WTC11 (cell line): ENCODE measurements at regions not wholly inside any gene's neighbourhood (a gene's known extent, or its start where the extent isn't known, plus 50 kb on each side); places are given as distances from the start of the nearest gene placed in this dataset.

Source experiments
- ATAC-seq: fragments of 200-7000 bp; cut with Tn5 transposase; 2 replicates; pipeline ENCODE4 v1.10.0; 2021; ENCODE audit warnings: mild to moderate bottlenecking, moderate library complexity
- CTCF ChIA-PET: fragments of 300-600 bp; sonication (Branson Sonifier 250); formaldehyde crosslinking; loops from one replicate; lab custom pipeline; 2021; ENCODE audit warnings: antibody characterized with exemption; lab: Charles Lee
- POLR2A ChIA-PET: fragments of 350-600 bp; sonication (Branson Sonifier 250); formaldehyde crosslinking; loops from one replicate; lab custom pipeline; 2021; ENCODE audit warnings: antibody characterized with exemption; lab: Charles Lee
- DNase-seq: peaks from one replicate; pipeline ENCODE4 v3.0.0; 2021; ENCODE audit warnings: low spot score
- H3K27ac Mint-ChIP-seq: 2 replicates; pipeline ENCODE4 v1.8.0; 2021; ENCODE audit warnings: mixed read lengths
- H3K27me3 Mint-ChIP-seq: 2 replicates; pipeline ENCODE4 v1.8.0; 2021; ENCODE audit warnings: low read depth, mild to moderate bottlenecking, moderate library complexity, mixed read lengths
- H3K36me3 Mint-ChIP-seq: 2 replicates; pipeline ENCODE4 v1.8.0; 2021; ENCODE audit warnings: mixed read lengths
- H3K4me1 Mint-ChIP-seq: 2 replicates; pipeline ENCODE4 v1.8.0; 2022; ENCODE audit warnings: mixed read lengths
- H3K4me3 Mint-ChIP-seq: 2 replicates; pipeline ENCODE4 v1.8.0; 2021; ENCODE audit warnings: mild to moderate bottlenecking, moderate library complexity, mixed read lengths
- H3K9me3 Mint-ChIP-seq: 2 replicates; pipeline ENCODE4 v1.8.0; 2021; ENCODE audit warnings: mixed read lengths
- ATF1 ChIP-seq: sonication (generic); formaldehyde crosslinking; IDR thresholded peaks from 2 replicates; pipeline ENCODE4 v1.8.1; 2023; ENCODE audit warnings: mild to moderate bottlenecking, moderate library complexity, missing genetic modification reagents
- CREM ChIP-seq: sonication (generic); formaldehyde crosslinking; IDR thresholded peaks from 2 replicates; pipeline ENCODE4 v1.8.1; 2022; ENCODE audit warnings: mild to moderate bottlenecking, missing genetic modification reagents, moderate library complexity
- ELF4 ChIP-seq: sonication (generic); formaldehyde crosslinking; IDR thresholded peaks from 2 replicates; pipeline ENCODE4 v1.8.1; 2022; ENCODE audit warnings: low read depth, mild to moderate bottlenecking, moderate library complexity, missing genetic modification reagents
- FOXK1 ChIP-seq: sonication (generic); formaldehyde crosslinking; IDR thresholded peaks from 2 replicates; pipeline ENCODE4 v1.8.0; 2022; ENCODE audit warnings: mild to moderate bottlenecking, moderate library complexity, missing genetic modification reagents
- JUN ChIP-seq: sonication (generic); formaldehyde crosslinking; IDR thresholded peaks from 2 replicates; pipeline ENCODE4 v1.8.0; 2023; ENCODE audit warnings: mild to moderate bottlenecking, missing genetic modification reagents
- RORB ChIP-seq: fragments of 250-450 bp; sonication (Bioruptor Pico); IDR thresholded peaks from 2 replicates; pipeline ENCODE4 v1.9.0; 2021; ENCODE audit warnings: mild to moderate bottlenecking
- SMAD3 ChIP-seq: sonication (generic); formaldehyde crosslinking; IDR thresholded peaks from 2 replicates; pipeline ENCODE4 v1.8.0; 2022; ENCODE audit warnings: missing genetic modification reagents, mild to moderate bottlenecking, borderline replicate concordance
- ZBTB21 ChIP-seq: sonication (generic); formaldehyde crosslinking; IDR thresholded peaks from 2 replicates; pipeline ENCODE4 v1.8.1; 2023; ENCODE audit warnings: mild to moderate bottlenecking, missing genetic modification reagents, borderline replicate concordance
- ZNF121 ChIP-seq: sonication (generic); formaldehyde crosslinking; IDR thresholded peaks from 2 replicates; pipeline ENCODE4 v1.8.0; 2023; ENCODE audit warnings: missing genetic modification reagents
- ZNF423 ChIP-seq: fragments of 250-450 bp; sonication (Bioruptor Pico); IDR thresholded peaks from 2 replicates; pipeline ENCODE4 v2.1.2; 2022; ENCODE audit warnings: mild to moderate bottlenecking, moderate library complexity
- ZNF671 ChIP-seq: fragments of 250-450 bp; sonication (Bioruptor Pico); IDR thresholded peaks from 2 replicates; pipeline ENCODE4 v1.8.0; 2021; ENCODE audit warnings: mild to moderate bottlenecking
- TF ChIP-seq, protein P1 (sequence below): fragments of 250-450 bp; sonication (Bioruptor Pico); IDR thresholded peaks from 2 replicates; pipeline ENCODE4 v1.9.0; 2021; ENCODE audit warnings: moderate library complexity, mild to moderate bottlenecking, inconsistent platforms, borderline replicate concordance
- TF ChIP-seq, protein P2 (sequence below): sonication (generic); formaldehyde crosslinking; IDR thresholded peaks from 2 replicates; pipeline ENCODE4 v1.8.1; 2023; ENCODE audit warnings: mild to moderate bottlenecking, moderate library complexity, missing genetic modification reagents
- TF ChIP-seq, protein P3 (sequence below): fragments of 200-600 bp; IDR thresholded peaks from 2 replicates; pipeline ENCODE4 v1.8.0; 2022; ENCODE audit warnings: antibody characterized with exemption
- TF ChIP-seq, protein P4 (sequence below): sonication (generic); formaldehyde crosslinking; IDR thresholded peaks from 2 replicates; pipeline ENCODE4 v1.8.0; 2022; ENCODE audit warnings: mild to moderate bottlenecking, missing genetic modification reagents
- TF ChIP-seq, protein P5 (sequence below): sonication (generic); formaldehyde crosslinking; IDR thresholded peaks from 2 replicates; pipeline ENCODE4 v1.8.0; 2022; ENCODE audit warnings: mild to moderate bottlenecking, missing genetic modification reagents
- TF ChIP-seq, protein P6 (sequence below): sonication (generic); formaldehyde crosslinking; IDR thresholded peaks from 2 replicates; pipeline ENCODE4 v1.8.0; 2023; ENCODE audit warnings: missing genetic modification reagents, mild to moderate bottlenecking, borderline replicate concordance
- TF ChIP-seq, protein P7 (sequence below): fragments of 250-450 bp; sonication (Bioruptor Pico); IDR thresholded peaks from 2 replicates; pipeline ENCODE4 v1.9.0; 2021; ENCODE audit warnings: mild to moderate bottlenecking

DNA sequence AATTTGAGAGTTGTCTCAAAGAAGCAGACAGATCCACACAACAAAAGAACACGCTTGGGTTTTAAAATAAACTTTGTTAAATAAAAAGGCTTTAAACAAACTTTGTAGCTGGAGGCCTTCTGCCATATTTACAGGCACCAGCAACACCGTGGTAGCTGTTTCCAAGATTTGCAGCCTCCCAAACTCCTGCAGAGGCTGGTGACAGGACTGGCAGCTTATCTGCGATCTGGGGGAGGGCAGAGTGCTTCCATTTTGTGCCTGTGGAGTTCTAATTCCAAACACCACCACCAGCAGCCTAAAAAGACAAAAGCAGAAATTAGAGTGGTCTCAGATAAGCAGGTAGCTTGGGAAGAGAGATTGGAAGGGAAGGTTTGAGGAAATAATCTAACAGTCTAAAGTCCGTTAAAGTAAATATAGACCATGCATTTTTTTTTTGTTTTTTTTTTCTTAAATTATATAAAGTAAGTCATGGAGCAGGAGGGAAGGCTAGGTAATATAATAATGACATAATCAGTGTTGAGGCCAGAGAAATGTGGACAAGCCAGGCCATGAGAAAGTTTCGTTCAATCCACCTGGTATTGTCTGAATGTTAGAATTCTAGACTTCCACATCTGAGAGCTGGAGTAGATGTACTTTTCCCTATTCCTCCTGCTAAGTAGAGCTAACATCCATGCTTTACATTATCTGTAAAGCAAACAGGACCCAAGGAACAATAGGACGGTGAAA, 69.6 kb upstream of the TMEM132D start:
- Mint-ChIP-seq H3K4me1 (no peaks in the 10 kb centered on the region), H3K27ac (no peak overlapping the region), H3K36me3 (peaks cover 58% of the 10 kb centered on the region), H3K27me3 (no peaks in the 10 kb centered on the region; the same call in none of the 2 replicates), H3K4me3 (no peak overlapping the region), H3K9me3 (peaks cover 75% of the 10 kb centered on the region)
- TF ChIP-seq, protein P1, sequence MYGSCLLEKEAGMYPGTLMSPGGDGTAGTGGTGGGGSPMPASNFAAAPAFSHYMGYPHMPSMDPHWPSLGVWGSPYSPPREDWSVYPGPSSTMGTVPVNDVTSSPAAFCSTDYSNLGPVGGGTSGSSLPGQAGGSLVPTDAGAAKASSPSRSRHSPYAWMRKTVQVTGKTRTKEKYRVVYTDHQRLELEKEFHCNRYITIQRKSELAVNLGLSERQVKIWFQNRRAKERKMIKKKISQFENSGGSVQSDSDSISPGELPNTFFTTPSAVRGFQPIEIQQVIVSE (CRISPR knock-in tag) = no peak
- TF ChIP-seq SMAD3 (no peak), ZNF671 (CRISPR knock-in tag) (no peak), ATF1 (CRISPR knock-in tag) (no peak), ZNF121 (CRISPR knock-in tag) (no peak), ZNF423 (CRISPR knock-in tag) (no peak), FOXK1 (CRISPR knock-in tag) (no peak)
- TF ChIP-seq, protein P2, sequence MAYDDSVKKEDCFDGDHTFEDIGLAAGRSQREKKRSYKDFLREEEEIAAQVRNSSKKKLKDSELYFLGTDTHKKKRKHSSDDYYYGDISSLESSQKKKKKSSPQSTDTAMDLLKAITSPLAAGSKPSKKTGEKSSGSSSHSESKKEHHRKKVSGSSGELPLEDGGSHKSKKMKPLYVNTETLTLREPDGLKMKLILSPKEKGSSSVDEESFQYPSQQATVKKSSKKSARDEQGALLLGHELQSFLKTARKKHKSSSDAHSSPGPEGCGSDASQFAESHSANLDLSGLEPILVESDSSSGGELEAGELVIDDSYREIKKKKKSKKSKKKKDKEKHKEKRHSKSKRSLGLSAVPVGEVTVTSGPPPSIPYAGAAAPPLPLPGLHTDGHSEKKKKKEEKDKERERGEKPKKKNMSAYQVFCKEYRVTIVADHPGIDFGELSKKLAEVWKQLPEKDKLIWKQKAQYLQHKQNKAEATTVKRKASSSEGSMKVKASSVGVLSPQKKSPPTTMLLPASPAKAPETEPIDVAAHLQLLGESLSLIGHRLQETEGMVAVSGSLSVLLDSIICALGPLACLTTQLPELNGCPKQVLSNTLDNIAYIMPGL (CRISPR knock-in tag) = no peak
- TF ChIP-seq, protein P3, sequence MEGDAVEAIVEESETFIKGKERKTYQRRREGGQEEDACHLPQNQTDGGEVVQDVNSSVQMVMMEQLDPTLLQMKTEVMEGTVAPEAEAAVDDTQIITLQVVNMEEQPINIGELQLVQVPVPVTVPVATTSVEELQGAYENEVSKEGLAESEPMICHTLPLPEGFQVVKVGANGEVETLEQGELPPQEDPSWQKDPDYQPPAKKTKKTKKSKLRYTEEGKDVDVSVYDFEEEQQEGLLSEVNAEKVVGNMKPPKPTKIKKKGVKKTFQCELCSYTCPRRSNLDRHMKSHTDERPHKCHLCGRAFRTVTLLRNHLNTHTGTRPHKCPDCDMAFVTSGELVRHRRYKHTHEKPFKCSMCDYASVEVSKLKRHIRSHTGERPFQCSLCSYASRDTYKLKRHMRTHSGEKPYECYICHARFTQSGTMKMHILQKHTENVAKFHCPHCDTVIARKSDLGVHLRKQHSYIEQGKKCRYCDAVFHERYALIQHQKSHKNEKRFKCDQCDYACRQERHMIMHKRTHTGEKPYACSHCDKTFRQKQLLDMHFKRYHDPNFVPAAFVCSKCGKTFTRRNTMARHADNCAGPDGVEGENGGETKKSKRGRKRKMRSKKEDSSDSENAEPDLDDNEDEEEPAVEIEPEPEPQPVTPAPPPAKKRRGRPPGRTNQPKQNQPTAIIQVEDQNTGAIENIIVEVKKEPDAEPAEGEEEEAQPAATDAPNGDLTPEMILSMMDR = no peak
- POLR2A ChIA-PET = no interaction called here
- ATAC-seq = no peak
- CTCF ChIA-PET = no interaction called here
- DNase-seq = no peak

DNA sequence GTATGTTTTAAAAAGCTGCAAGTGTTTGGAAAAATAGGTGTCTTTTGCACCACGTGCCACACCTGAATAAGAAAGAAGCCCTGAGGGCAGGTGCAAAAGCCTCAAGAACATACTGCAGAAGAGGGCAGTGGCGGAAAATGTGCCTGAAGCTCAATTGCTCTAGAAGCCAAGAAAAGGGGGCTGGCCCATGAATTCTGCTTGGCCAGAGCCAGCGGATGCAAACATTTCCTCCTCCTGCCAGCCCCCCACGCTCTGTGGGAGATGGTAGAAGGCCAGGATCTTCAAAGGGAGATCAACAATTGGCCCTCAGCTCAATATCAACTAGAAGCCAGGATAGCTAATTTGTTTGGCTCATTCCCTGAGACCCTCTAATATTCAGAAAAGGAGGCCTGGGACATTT, 80.3 kb upstream of the TMEM132D start:
- H3K27ac Mint-ChIP-seq = no peak overlapping the region
- peaks cover 17% of the 10 kb centered on the region for H3K27me3 Mint-ChIP-seq
- H3K9me3 Mint-ChIP-seq = peaks cover 81% of the 10 kb centered on the region
- peaks cover 68% of the 10 kb centered on the region for H3K36me3 Mint-ChIP-seq
- peaks cover 15% of the 10 kb centered on the region for H3K4me1 Mint-ChIP-seq
- no peak for DNase-seq
- peak; percentile 56 for ATAC-seq
- POLR2A ChIA-PET = no interaction called here
- no peak for TF ChIP-seq ELF4 (CRISPR knock-in tag)
- TF ChIP-seq, protein P4, sequence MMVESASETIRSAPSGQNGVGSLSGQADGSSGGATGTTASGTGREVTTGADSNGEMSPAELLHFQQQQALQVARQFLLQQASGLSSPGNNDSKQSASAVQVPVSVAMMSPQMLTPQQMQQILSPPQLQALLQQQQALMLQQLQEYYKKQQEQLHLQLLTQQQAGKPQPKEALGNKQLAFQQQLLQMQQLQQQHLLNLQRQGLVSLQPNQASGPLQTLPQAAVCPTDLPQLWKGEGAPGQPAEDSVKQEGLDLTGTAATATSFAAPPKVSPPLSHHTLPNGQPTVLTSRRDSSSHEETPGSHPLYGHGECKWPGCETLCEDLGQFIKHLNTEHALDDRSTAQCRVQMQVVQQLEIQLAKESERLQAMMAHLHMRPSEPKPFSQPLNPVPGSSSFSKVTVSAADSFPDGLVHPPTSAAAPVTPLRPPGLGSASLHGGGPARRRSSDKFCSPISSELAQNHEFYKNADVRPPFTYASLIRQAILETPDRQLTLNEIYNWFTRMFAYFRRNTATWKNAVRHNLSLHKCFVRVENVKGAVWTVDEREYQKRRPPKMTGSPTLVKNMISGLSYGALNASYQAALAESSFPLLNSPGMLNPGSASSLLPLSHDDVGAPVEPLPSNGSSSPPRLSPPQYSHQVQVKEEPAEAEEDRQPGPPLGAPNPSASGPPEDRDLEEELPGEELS (CRISPR knock-in tag) = no peak
- TF ChIP-seq, protein P5, sequence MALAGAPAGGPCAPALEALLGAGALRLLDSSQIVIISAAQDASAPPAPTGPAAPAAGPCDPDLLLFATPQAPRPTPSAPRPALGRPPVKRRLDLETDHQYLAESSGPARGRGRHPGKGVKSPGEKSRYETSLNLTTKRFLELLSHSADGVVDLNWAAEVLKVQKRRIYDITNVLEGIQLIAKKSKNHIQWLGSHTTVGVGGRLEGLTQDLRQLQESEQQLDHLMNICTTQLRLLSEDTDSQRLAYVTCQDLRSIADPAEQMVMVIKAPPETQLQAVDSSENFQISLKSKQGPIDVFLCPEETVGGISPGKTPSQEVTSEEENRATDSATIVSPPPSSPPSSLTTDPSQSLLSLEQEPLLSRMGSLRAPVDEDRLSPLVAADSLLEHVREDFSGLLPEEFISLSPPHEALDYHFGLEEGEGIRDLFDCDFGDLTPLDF (CRISPR knock-in tag) = no peak
- no peak for TF ChIP-seq CREM (CRISPR knock-in tag)
- TF ChIP-seq ZBTB21 (CRISPR knock-in tag) = no peak
- TF ChIP-seq, all 79 proteins: peak for 0
- H3K4me3 Mint-ChIP-seq = no peak overlapping the region
- CTCF ChIA-PET = interaction anchor here (2.2 kb wide), 1 partner anchor 30 kb away, joined by 14 read pairs; no protein-coding TSS in a partner anchor

DNA sequence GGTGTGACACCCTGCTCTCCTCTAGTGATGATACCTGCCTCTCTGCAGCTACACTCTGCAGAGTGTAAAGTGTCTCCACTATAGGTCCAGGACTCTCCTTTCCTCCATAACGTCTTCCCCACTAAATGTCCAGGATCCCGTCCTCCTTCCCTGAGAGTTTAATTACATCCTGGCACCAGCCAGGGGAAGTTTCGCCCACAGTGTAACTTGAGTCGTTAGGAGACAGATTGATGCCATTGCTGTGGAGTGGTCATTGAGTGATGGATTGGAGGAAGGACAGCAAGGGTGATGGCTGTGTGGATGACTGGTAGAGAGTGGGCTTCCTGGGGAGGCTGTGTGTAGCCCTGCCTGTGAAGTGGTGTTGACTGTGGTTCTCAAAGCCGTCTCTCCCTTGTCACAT, 84.0 kb upstream of the TMEM132D start:
- ChIA-PET CTCF (no interaction called here), POLR2A (no interaction called here)
- peaks cover 15% of the 10 kb centered on the region for H3K4me1 Mint-ChIP-seq
- no peak for ATAC-seq
- no peak for DNase-seq
- no peak overlapping the region for H3K27ac Mint-ChIP-seq
- H3K27me3 Mint-ChIP-seq = peaks cover 20% of the 10 kb centered on the region
- no peak overlapping the region for H3K4me3 Mint-ChIP-seq
- peaks cover 80% of the 10 kb centered on the region for H3K9me3 Mint-ChIP-seq
- peaks cover 70% of the 10 kb centered on the region for H3K36me3 Mint-ChIP-seq
- TF ChIP-seq, protein P5 (CRISPR knock-in tag) = no peak
- TF ChIP-seq, protein P6, sequence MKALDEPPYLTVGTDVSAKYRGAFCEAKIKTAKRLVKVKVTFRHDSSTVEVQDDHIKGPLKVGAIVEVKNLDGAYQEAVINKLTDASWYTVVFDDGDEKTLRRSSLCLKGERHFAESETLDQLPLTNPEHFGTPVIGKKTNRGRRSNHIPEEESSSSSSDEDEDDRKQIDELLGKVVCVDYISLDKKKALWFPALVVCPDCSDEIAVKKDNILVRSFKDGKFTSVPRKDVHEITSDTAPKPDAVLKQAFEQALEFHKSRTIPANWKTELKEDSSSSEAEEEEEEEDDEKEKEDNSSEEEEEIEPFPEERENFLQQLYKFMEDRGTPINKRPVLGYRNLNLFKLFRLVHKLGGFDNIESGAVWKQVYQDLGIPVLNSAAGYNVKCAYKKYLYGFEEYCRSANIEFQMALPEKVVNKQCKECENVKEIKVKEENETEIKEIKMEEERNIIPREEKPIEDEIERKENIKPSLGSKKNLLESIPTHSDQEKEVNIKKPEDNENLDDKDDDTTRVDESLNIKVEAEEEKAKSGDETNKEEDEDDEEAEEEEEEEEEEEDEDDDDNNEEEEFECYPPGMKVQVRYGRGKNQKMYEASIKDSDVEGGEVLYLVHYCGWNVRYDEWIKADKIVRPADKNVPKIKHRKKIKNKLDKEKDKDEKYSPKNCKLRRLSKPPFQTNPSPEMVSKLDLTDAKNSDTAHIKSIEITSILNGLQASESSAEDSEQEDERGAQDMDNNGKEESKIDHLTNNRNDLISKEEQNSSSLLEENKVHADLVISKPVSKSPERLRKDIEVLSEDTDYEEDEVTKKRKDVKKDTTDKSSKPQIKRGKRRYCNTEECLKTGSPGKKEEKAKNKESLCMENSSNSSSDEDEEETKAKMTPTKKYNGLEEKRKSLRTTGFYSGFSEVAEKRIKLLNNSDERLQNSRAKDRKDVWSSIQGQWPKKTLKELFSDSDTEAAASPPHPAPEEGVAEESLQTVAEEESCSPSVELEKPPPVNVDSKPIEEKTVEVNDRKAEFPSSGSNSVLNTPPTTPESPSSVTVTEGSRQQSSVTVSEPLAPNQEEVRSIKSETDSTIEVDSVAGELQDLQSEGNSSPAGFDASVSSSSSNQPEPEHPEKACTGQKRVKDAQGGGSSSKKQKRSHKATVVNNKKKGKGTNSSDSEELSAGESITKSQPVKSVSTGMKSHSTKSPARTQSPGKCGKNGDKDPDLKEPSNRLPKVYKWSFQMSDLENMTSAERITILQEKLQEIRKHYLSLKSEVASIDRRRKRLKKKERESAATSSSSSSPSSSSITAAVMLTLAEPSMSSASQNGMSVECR (CRISPR knock-in tag) = no peak
- TF ChIP-seq, protein P7, sequence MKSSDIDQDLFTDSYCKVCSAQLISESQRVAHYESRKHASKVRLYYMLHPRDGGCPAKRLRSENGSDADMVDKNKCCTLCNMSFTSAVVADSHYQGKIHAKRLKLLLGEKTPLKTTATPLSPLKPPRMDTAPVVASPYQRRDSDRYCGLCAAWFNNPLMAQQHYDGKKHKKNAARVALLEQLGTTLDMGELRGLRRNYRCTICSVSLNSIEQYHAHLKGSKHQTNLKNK (CRISPR knock-in tag) = no peak
- no peak for TF ChIP-seq JUN (CRISPR knock-in tag)
- TF ChIP-seq RORB = no peak
